T-helper 17 cell (primary cell): ENCODE measurements at regions not wholly inside any gene's neighbourhood (a gene's known extent, or its start where the extent isn't known, plus 50 kb on each side); places are given as distances from the start of the nearest gene placed in this dataset.

ENCODE experiments used
- ATAC-seq: fragments of 150-1000 bp; cut with Tn5 transposase; 2 replicates; pipeline ENCODE4 v1.10.0; 2021; ENCODE audit warnings: mild to moderate bottlenecking, moderate library complexity
- DNase-seq, 3 donors: peaks; one replicate each; pipeline versions ENCODE4 v3.0.0 to v3.0.0-alpha.2; 2020 to 2021
- H3K9me3 ChIP-seq: one replicate; pipeline ENCODE4 v1.7.0; 2013; ENCODE audit warnings: low read length, mild to moderate bottlenecking; ENCODE audit not compliant: control insufficient read depth, poor library complexity, severe bottlenecking
- H3K27ac Mint-ChIP-seq: one replicate; pipeline ENCODE4 v1.8.0; 2022; ENCODE audit warnings: mild to moderate bottlenecking, moderate library complexity, mixed read lengths
- H3K27me3 Mint-ChIP-seq: one replicate; pipeline ENCODE4 v1.8.0; 2022; ENCODE audit warnings: mixed read lengths
- H3K36me3 Mint-ChIP-seq: one replicate; pipeline ENCODE4 v1.8.0; 2022; ENCODE audit warnings: low read depth, mixed read lengths
- H3K4me1 Mint-ChIP-seq: one replicate; pipeline ENCODE4 v1.8.0; 2022; ENCODE audit warnings: mild to moderate bottlenecking, mixed read lengths
- H3K4me3 Mint-ChIP-seq: one replicate; pipeline ENCODE4 v1.8.0; 2022; ENCODE audit warnings: mild to moderate bottlenecking, moderate library complexity, mixed read lengths

DNA sequence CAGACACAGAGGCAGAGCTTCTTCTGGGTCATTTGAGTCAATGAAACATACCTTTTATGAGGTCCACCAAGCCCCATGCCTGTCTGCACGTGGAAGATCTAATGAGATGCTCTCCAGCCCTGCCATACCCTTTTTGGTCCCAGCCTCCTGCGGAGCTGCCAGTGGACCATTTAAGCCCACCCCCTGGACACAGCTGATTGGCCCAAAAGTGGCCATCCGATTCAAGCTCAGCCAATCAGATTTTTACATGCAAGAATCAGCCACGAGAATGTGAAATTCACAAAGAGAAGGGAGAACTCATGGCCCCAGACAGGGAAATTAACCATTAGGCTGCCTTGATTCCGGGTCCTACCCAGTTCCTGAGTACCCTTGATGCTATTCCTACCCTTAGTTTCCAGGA, 231.0 kb upstream of the EEF2KMT start:
- no peak overlapping the region for H3K4me3 Mint-ChIP-seq
- H3K4me1 Mint-ChIP-seq: no peaks in the 10 kb centered on the region
- H3K36me3 Mint-ChIP-seq: no peaks in the 10 kb centered on the region
- no peak for DNase-seq
- no peak overlapping the region for H3K27ac Mint-ChIP-seq
- ATAC-seq: no peak
- no peaks in the 10 kb centered on the region for H3K9me3 ChIP-seq
- peaks cover 7% of the 10 kb centered on the region for H3K27me3 Mint-ChIP-seq

DNA sequence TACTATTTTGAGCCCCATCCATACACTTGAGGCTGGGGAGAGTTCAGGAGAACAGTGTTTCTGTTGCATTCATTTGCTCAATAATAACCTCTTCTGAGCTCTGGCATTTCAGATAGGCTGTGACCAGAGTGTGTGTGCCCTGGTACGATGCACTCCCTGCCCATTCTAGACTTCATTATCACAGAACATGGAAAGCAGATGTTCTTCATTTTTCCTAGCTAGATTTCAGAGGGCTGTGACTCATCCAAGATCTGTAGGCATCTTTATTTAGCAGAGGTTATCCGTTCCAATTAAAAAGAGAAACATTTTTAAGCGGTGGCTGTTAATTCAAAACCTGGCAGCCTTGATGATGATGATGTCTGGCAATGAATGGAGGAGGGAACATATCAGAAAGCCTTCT, 228.8 kb upstream of the EEF2KMT start:
- no peaks in the 10 kb centered on the region for H3K36me3 Mint-ChIP-seq
- ATAC-seq (no peak), DNase-seq (no peak)
- no peak overlapping the region for H3K27ac Mint-ChIP-seq
- H3K27me3 Mint-ChIP-seq: peaks cover 16% of the 10 kb centered on the region
- H3K9me3 ChIP-seq: no peaks in the 10 kb centered on the region
- H3K4me1 Mint-ChIP-seq: no peaks in the 10 kb centered on the region
- H3K4me3 Mint-ChIP-seq: no peak overlapping the region

DNA sequence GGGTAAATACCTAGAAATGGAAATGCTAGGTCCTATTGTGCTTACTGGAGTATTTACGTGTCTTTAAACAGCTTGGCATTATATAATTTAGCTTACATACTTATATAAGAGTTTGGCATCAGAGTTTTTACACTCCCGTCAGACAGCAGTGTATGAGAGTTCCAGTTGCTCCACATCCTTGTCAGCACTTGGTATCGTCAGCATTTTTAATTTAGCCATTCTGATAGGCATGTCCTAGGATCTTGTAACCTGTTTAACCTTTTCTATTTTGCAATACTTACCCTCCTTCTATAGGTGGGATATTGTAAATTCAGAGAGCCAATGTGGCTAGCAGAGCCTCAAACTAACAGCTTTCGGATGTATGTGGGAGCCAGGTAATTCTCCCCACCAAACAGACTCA, 228.3 kb upstream of the EEF2KMT start:
- no peak for DNase-seq
- ATAC-seq: no peak
- Mint-ChIP-seq H3K4me3 (no peak overlapping the region), H3K36me3 (no peaks in the 10 kb centered on the region), H3K4me1 (no peaks in the 10 kb centered on the region), H3K27ac (no peak overlapping the region), H3K27me3 (peaks cover 16% of the 10 kb centered on the region)
- H3K9me3 ChIP-seq: no peaks in the 10 kb centered on the region

DNA sequence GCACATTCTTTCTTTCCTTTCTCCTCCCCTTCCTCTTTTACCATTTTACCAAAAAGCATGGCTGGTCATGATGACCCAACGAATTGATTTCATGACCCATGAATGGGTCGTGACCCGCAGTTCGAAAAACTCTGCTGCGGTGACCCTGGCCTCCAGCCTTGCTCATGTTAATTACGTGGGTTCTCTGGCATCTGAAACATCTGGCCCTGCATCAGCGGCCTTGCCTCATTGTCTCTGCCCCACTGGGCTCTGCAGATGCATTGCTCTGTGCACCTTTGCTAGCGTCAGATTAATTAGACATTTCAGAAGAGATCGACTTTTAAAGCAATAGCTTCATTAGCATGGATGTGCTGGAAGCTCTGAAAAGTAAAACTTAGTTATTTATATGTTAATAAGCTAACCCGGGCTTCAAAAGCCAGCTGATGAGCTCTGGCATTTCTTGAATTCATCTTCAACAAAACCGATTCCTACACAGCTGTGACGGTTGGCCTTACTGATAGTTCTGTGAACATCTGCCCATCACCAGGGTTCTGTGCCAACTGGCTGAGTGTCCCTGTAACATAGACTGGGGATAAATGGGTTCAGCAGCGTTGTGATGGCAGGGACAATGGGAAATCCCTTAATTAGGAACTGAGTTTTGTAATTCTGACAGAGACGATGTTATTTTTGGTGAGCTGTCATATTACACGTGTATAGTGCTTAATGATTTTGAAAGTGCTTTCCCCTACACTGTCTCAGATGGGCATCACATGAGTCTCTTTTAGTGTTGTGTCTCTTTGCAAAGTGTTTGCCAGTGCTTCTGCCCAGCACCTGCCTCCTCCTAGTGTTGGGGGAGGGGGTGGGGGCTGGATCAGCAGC, 225.9 kb upstream of the EEF2KMT start:
- no peak for ATAC-seq
- H3K4me3 Mint-ChIP-seq: no peak overlapping the region
- no peak for DNase-seq
- H3K9me3 ChIP-seq: no peaks in the 10 kb centered on the region
- no peaks in the 10 kb centered on the region for H3K36me3 Mint-ChIP-seq
- H3K4me1 Mint-ChIP-seq: no peaks in the 10 kb centered on the region
- H3K27ac Mint-ChIP-seq: no peak overlapping the region
- H3K27me3 Mint-ChIP-seq: peaks cover 14% of the 10 kb centered on the region

GRCh38 chr16:5321930-5322329, 224.3 kb upstream of the EEF2KMT start:
- H3K27me3 Mint-ChIP-seq: peaks cover 9% of the 10 kb centered on the region
- no peak overlapping the region for H3K27ac Mint-ChIP-seq
- H3K4me3 Mint-ChIP-seq: no peak overlapping the region
- no peak for DNase-seq
- ATAC-seq: no peak
- no peaks in the 10 kb centered on the region for H3K9me3 ChIP-seq
- H3K4me1 Mint-ChIP-seq: no peaks in the 10 kb centered on the region
- no peaks in the 10 kb centered on the region for H3K36me3 Mint-ChIP-seq

GRCh38 chr16:5319799-5320198, 222.2 kb upstream of the EEF2KMT start:
- Mint-ChIP-seq H3K4me3 (no peak overlapping the region), H3K4me1 (no peaks in the 10 kb centered on the region), H3K27ac (no peak overlapping the region), H3K27me3 (peaks cover 14% of the 10 kb centered on the region), H3K36me3 (no peaks in the 10 kb centered on the region)
- H3K9me3 ChIP-seq: no peaks in the 10 kb centered on the region
- ATAC-seq (no peak), DNase-seq (no peak)

GRCh38 chr16:5315914-5316313, 218.3 kb upstream of the EEF2KMT start:
- Mint-ChIP-seq H3K36me3 (no peaks in the 10 kb centered on the region), H3K27ac (no peak overlapping the region), H3K4me3 (no peak overlapping the region), H3K4me1 (no peaks in the 10 kb centered on the region), H3K27me3 (peaks cover 7% of the 10 kb centered on the region)
- ATAC-seq (no peak), DNase-seq (no peak)
- no peaks in the 10 kb centered on the region for H3K9me3 ChIP-seq

GRCh38 chr16:5314377-5314776, 216.8 kb upstream of the EEF2KMT start:
- Mint-ChIP-seq H3K36me3 (no peaks in the 10 kb centered on the region), H3K4me3 (no peak overlapping the region), H3K4me1 (no peaks in the 10 kb centered on the region), H3K27ac (no peak overlapping the region), H3K27me3 (peaks cover 7% of the 10 kb centered on the region)
- no peak for DNase-seq
- no peak for ATAC-seq
- no peaks in the 10 kb centered on the region for H3K9me3 ChIP-seq

- Mint-ChIP-seq H3K27ac (no peak overlapping the region), H3K4me1 (no peaks in the 10 kb centered on the region), H3K36me3 (no peaks in the 10 kb centered on the region), H3K4me3 (no peak overlapping the region), H3K27me3 (peaks cover 4% of the 10 kb centered on the region)
- H3K9me3 ChIP-seq: peaks cover 3% of the 10 kb centered on the region
- ATAC-seq: no peak
- DNase-seq: no peak
Measured at GRCh38 chr16:5309946-5310611, 212.5 kb upstream of the EEF2KMT start.

GRCh38 chr16:5305023-5305422, 207.4 kb upstream of the EEF2KMT start:
- no peaks in the 10 kb centered on the region for H3K36me3 Mint-ChIP-seq
- H3K4me1 Mint-ChIP-seq: no peaks in the 10 kb centered on the region
- DNase-seq (no peak), ATAC-seq (no peak)
- H3K9me3 ChIP-seq: peaks cover 6% of the 10 kb centered on the region
- no peak overlapping the region for H3K27ac Mint-ChIP-seq
- no peaks in the 10 kb centered on the region for H3K27me3 Mint-ChIP-seq
- no peak overlapping the region for H3K4me3 Mint-ChIP-seq

DNA sequence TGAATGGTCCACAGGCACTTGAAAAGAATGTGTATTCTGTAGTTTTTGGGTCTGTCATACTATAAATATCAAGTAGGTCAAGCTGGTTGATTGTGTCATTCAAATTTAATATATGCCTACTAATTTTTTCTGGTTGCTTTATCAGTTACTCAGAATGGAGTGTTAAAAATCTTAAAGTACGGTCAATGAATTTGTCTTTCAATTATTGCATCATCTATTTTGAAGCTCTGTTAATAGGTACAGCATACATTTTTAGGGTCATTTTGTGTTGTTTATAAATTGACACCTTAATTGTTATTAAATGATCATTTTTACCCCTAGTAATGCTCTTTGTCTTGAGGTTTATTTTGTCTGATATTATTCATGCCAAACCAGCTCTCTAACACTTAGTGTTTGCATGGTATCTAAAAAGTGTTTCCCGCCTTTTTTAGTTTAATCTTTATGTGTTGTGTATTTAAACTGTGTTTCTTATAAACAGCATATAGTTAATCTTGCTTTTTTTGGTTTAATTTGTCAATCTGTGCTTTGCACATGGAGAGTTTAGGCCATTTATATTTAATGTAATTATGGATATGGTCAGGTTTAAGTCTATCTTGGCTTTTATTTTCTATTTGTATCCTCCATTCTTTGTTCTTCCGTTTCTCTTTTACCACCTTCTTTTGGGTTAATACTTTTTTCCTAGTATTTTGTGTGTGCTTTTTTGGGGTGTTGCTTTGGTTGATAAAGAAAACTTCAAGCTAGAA, 204.9 kb upstream of the EEF2KMT start:
- peaks cover 6% of the 10 kb centered on the region for H3K9me3 ChIP-seq
- Mint-ChIP-seq H3K27ac (no peak overlapping the region), H3K4me1 (no peaks in the 10 kb centered on the region), H3K36me3 (no peaks in the 10 kb centered on the region), H3K4me3 (no peak overlapping the region), H3K27me3 (no peaks in the 10 kb centered on the region)
- DNase-seq: no peak
- no peak for ATAC-seq

- ATAC-seq: no peak
- H3K27ac Mint-ChIP-seq: no peak overlapping the region
- peaks cover 6% of the 10 kb centered on the region for H3K27me3 Mint-ChIP-seq
- H3K9me3 ChIP-seq: peaks cover 3% of the 10 kb centered on the region
- no peaks in the 10 kb centered on the region for H3K36me3 Mint-ChIP-seq
- H3K4me3 Mint-ChIP-seq: no peak overlapping the region
- no peaks in the 10 kb centered on the region for H3K4me1 Mint-ChIP-seq
- no peak for DNase-seq
Measured at GRCh38 chr16:5298202-5298601, 200.6 kb upstream of the EEF2KMT start.

DNA sequence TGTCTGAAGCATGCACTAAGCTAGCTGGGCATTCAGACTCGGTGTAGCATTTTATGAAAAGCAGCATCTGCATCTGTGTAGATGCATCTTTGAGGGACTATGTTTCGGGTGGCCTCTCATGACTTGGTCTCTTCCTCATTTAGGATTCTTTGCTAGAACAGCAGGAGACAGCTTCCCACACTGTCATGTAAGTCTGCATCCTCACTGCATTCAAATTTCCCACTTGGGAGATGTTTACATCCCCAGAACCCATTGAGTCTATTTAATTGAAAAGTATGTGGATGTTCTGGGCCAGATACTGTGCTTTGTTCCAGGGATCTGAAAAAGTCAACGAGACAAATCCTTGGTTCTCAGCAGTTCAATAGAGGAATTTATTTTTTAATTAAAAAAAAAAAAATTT, 198.6 kb upstream of the EEF2KMT start:
- Mint-ChIP-seq H3K27ac (no peak overlapping the region), H3K36me3 (no peaks in the 10 kb centered on the region), H3K4me1 (no peaks in the 10 kb centered on the region), H3K4me3 (no peak overlapping the region), H3K27me3 (peaks cover 6% of the 10 kb centered on the region)
- H3K9me3 ChIP-seq: no peaks in the 10 kb centered on the region
- no peak for DNase-seq
- ATAC-seq: no peak
